GM12878 (cell line): ENCODE measurements at regions not wholly inside any gene's neighbourhood (a gene's known extent, or its start where the extent isn't known, plus 50 kb on each side); places are given as distances from the start of the nearest gene placed in this dataset.

Experiments used
- BCL3 ChIP-seq: IDR thresholded peaks from 2 replicates; pipeline ENCODE4 v1.6.1; 2011; ENCODE audit warnings: borderline replicate concordance, low read depth, mild to moderate bottlenecking, moderate library complexity, low read length; ENCODE audit not compliant: insufficient read depth, poor library complexity, severe bottlenecking
- IKZF1 ChIP-seq: fragments of 450-650 bp; conservative IDR thresholded peaks from 2 replicates; pipeline ENCODE4 v1.6.1; 2017; ENCODE audit warnings: antibody characterized with exemption, mild to moderate bottlenecking
- IRF3 ChIP-seq: fragments of 450-650 bp; IDR thresholded peaks from 2 replicates; pipeline ENCODE4 v1.6.1; 2014; ENCODE audit warnings: mild to moderate bottlenecking
- NBN ChIP-seq: fragments of 450-650 bp; IDR thresholded peaks from 2 replicates; pipeline ENCODE4 v1.6.1; 2016
- NRF1 ChIP-seq: conservative IDR thresholded peaks from 2 replicates; pipeline ENCODE4 v1.6.1; 2011; ENCODE audit warnings: mild to moderate bottlenecking, low read depth, low read length, improper control_type of control experiment
- PKNOX1 ChIP-seq: fragments of 450-650 bp; IDR thresholded peaks from 2 replicates; pipeline ENCODE4 v1.6.1; 2016; ENCODE audit warnings: mild to moderate bottlenecking
- PRDM15 ChIP-seq: fragments of 450-650 bp; formaldehyde crosslinking; IDR thresholded peaks from 2 replicates; pipeline ENCODE4 v1.4.0; 2020; ENCODE audit warnings: mild to moderate bottlenecking, moderate library complexity
- STAT1 ChIP-seq: fragments of 450-650 bp; conservative IDR thresholded peaks from 2 replicates; pipeline ENCODE4 v1.6.1; 2014; ENCODE audit warnings: antibody characterized with exemption, mild to moderate bottlenecking
- ZBTB40 ChIP-seq: fragments of 450-650 bp; IDR thresholded peaks from 2 replicates; pipeline ENCODE4 v1.6.1; 2016; ENCODE audit warnings: mild to moderate bottlenecking, moderate library complexity, borderline replicate concordance
- ZNF592 ChIP-seq: fragments of 450-650 bp; IDR thresholded peaks from 2 replicates; pipeline ENCODE4 v1.6.1; 2017; ENCODE audit warnings: mild to moderate bottlenecking, moderate library complexity

GRCh38 chr13:89457977-89458376 is 1786.8 kb downstream of the SLITRK5 start (continued):
- TF ChIP-seq IRF3 (no peak), ZBTB40 (no peak), IKZF1 (no peak), BCL3 (no peak), PKNOX1 (no peak), STAT1 (no peak), ZNF592 (no peak), NBN (no peak), PRDM15 (no peak), NRF1 (no peak)
